ENCODE measurements at regions not wholly inside any gene's neighbourhood (a gene's known extent, or its start where the extent isn't known, plus 50 kb on each side); places are given as distances from the start of the nearest gene placed in this dataset.
"Not testable (repeated sequence)": the region's sequence is repeated elsewhere in the genome, so short reads cannot be mapped to it uniquely, and the experiment has no call there.

DNA sequence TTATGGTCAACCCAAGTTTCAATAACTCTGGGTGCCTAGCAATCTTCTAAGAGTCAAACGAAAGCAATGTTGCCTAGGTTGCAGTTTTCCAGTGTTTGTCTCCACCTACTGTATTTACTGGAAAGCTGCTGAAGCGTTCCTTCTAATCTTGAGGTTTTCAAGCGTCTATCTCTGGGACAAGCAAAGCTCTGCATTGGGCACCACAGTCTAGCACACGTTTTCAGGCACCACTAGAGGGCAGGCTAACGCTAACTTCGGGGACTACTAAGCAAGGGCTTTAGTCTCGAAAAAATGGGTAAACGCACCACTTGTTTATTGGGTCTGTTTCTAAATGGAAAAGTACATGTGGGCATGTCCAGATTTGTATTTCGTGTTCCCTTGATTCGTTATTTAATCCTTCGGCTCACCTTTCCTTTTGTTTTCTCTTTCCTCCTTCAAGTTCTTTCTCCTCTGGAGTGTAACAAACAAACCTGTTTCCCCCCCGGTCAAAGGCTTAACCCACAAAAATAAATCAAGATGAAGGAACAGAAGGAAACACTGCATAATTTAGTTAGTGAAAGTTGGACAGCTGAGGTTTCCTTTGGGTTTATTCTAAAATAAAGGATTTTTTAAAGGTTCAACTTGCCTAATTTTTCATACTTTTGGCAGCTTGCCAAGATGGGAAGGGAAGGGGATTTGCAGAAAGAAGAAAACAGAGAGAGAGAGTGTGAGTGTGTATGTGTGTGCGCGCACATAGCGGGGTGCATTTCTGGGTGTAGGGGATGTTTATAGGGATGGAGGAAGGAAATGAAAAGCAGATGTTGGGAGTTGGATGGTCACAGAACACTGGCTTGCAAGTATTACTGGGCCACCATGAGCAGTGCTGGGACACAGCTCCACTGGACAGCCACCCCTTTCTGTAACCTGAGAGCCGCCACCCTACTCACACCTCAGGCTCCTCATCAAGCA lies 348.3 kb downstream of the GOLGA6L6 start:
- TF ChIP-seq, protein P1, sequence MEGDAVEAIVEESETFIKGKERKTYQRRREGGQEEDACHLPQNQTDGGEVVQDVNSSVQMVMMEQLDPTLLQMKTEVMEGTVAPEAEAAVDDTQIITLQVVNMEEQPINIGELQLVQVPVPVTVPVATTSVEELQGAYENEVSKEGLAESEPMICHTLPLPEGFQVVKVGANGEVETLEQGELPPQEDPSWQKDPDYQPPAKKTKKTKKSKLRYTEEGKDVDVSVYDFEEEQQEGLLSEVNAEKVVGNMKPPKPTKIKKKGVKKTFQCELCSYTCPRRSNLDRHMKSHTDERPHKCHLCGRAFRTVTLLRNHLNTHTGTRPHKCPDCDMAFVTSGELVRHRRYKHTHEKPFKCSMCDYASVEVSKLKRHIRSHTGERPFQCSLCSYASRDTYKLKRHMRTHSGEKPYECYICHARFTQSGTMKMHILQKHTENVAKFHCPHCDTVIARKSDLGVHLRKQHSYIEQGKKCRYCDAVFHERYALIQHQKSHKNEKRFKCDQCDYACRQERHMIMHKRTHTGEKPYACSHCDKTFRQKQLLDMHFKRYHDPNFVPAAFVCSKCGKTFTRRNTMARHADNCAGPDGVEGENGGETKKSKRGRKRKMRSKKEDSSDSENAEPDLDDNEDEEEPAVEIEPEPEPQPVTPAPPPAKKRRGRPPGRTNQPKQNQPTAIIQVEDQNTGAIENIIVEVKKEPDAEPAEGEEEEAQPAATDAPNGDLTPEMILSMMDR (conservative IDR thresholded peaks at IDR 0.05; ENCODE audit: low read length), result peak; percentile 75
- not testable (repeated sequence) for TF ChIP-seq EZH2phosphoT487 (IDR thresholded peaks at IDR 0.05; ENCODE audit: borderline replicate concordance, low read depth, low read length)
